ENCODE measurements at regions not wholly inside any gene's neighbourhood (a gene's known extent, or its start where the extent isn't known, plus 50 kb on each side); places are given as distances from the start of the nearest gene placed in this dataset.
"Not testable (repeated sequence)": the region's sequence is repeated elsewhere in the genome, so short reads cannot be mapped to it uniquely, and the experiment has no call there.

DNA sequence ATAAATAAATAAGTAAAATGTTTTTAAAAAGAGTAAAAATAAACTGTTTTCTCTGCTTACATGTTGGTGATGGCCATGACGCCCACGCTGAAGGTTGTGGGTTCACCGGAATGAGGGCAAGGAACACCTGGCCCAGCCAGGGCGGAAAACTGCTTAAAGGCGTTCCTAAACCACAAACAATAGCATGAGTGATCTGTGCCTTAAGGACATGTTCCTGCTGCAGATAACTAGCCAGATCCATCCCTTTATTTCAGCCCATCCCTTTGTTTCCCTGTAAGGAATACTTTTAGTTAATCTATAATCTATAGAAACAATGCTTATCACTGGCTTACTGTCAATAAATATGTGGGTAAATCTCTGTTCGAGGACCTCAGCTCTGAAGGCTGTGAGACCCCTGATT lies 63.3 kb upstream of the CEP78 start:
- not testable (repeated sequence) for H3K27ac Mint-ChIP-seq; H3K4me3 Mint-ChIP-seq; H3K9me3 Mint-ChIP-seq; H3K36me3 Mint-ChIP-seq; H3K27me3 Mint-ChIP-seq; DNase-seq (ENCODE audit: extremely low spot score, unreplicated experiment); H3K4me1 Mint-ChIP-seq (ENCODE audit: unreplicated experiment)

DNA sequence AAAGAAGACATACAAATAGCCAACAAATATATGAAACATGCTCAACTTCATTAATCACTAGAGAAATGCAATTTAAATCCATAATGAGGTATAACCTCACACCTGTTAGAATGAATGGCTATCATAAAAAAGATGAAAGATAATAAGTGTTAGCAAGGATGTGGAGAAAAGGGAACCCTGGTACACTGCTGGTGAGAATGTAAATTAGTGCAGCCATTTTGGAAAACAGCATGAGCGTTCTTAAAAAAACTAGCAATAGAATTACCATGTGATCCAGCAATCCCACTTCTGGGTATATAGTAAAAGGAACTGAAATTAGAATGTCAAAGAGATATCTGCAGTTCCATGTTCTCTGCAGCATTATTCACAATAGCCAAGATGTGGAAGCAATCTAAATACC lies 64.2 kb upstream of the CEP78 start:
- TF ChIP-seq, protein P1, sequence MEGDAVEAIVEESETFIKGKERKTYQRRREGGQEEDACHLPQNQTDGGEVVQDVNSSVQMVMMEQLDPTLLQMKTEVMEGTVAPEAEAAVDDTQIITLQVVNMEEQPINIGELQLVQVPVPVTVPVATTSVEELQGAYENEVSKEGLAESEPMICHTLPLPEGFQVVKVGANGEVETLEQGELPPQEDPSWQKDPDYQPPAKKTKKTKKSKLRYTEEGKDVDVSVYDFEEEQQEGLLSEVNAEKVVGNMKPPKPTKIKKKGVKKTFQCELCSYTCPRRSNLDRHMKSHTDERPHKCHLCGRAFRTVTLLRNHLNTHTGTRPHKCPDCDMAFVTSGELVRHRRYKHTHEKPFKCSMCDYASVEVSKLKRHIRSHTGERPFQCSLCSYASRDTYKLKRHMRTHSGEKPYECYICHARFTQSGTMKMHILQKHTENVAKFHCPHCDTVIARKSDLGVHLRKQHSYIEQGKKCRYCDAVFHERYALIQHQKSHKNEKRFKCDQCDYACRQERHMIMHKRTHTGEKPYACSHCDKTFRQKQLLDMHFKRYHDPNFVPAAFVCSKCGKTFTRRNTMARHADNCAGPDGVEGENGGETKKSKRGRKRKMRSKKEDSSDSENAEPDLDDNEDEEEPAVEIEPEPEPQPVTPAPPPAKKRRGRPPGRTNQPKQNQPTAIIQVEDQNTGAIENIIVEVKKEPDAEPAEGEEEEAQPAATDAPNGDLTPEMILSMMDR (conservative IDR thresholded peaks at IDR 0.05), result no peak
- no peaks in the 10 kb centered on the region for H3K4me1 Mint-ChIP-seq (ENCODE audit: unreplicated experiment)
- H3K4me3 Mint-ChIP-seq, result no peak overlapping the region
- no peak for DNase-seq (ENCODE audit: extremely low spot score, unreplicated experiment)
- no peak overlapping the region for H3K27ac Mint-ChIP-seq
- H3K9me3 Mint-ChIP-seq, result peaks cover 10% of the 10 kb centered on the region
- H3K27me3 Mint-ChIP-seq, result peaks cover 3% of the 10 kb centered on the region
- H3K36me3 Mint-ChIP-seq, result no peaks in the 10 kb centered on the region

DNA sequence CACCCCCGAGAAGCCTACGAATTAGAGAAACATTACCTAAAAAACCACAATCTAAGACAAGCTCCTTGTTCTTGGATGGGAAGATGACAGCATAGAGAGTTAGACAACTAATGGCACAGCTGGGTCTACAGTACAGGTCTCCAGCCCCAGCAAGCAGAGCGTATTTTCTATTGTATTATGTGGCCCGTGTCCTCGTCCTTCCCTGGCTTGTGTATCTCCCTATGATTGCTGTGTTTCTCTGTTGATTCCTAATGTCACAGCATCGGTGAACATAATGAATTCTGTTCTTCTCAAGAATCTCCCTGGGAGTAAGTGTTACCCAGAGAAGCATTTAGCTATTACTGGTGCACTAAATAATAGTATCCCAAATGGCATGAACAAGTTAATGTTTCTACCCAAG lies 66.8 kb upstream of the CEP78 start:
- Mint-ChIP-seq H3K4me1 (ENCODE audit: unreplicated experiment) (no peaks in the 10 kb centered on the region), H3K36me3 (no peaks in the 10 kb centered on the region), H3K9me3 (peaks cover 6% of the 10 kb centered on the region), H3K27ac (no peak overlapping the region), H3K4me3 (no peak overlapping the region), H3K27me3 (no peaks in the 10 kb centered on the region)
- no peak for DNase-seq (ENCODE audit: extremely low spot score, unreplicated experiment)
- TF ChIP-seq, protein P1 (conservative IDR thresholded peaks at IDR 0.05), result no peak

- H3K4me1 Mint-ChIP-seq (ENCODE audit: unreplicated experiment), result no peaks in the 10 kb centered on the region
- TF ChIP-seq, protein P1 (conservative IDR thresholded peaks at IDR 0.05), result no peak
- H3K4me3 Mint-ChIP-seq, result no peak overlapping the region
- DNase-seq (ENCODE audit: extremely low spot score, unreplicated experiment), result no peak
- peaks cover 10% of the 10 kb centered on the region for H3K9me3 Mint-ChIP-seq
- no peaks in the 10 kb centered on the region for H3K36me3 Mint-ChIP-seq
- peak overlapping the region; percentile 67 for H3K27ac Mint-ChIP-seq
- H3K27me3 Mint-ChIP-seq, result no peaks in the 10 kb centered on the region
Observed at GRCh38 chr9:78167356-78167755, 68.5 kb upstream of the CEP78 start.

GRCh38 chr9:78163834-78164233 lies 72.0 kb upstream of the CEP78 start:
- H3K4me1 Mint-ChIP-seq (ENCODE audit: unreplicated experiment), result no peaks in the 10 kb centered on the region
- no peak overlapping the region for H3K4me3 Mint-ChIP-seq
- no peaks in the 10 kb centered on the region for H3K27me3 Mint-ChIP-seq
- H3K9me3 Mint-ChIP-seq, result peaks cover 10% of the 10 kb centered on the region
- TF ChIP-seq, protein P1 (conservative IDR thresholded peaks at IDR 0.05), result no peak
- H3K27ac Mint-ChIP-seq, result no peak overlapping the region
- DNase-seq (ENCODE audit: extremely low spot score, unreplicated experiment), result no peak
- no peaks in the 10 kb centered on the region for H3K36me3 Mint-ChIP-seq

- H3K4me1 Mint-ChIP-seq (ENCODE audit: unreplicated experiment), result no peaks in the 10 kb centered on the region
- peaks cover 3% of the 10 kb centered on the region for H3K9me3 Mint-ChIP-seq
- TF ChIP-seq, protein P1 (conservative IDR thresholded peaks at IDR 0.05), result no peak
- no peak overlapping the region for H3K4me3 Mint-ChIP-seq
- H3K36me3 Mint-ChIP-seq, result no peaks in the 10 kb centered on the region
- no peak for DNase-seq (ENCODE audit: extremely low spot score, unreplicated experiment)
- H3K27me3 Mint-ChIP-seq, result no peaks in the 10 kb centered on the region
- no peak overlapping the region for H3K27ac Mint-ChIP-seq
Observed at GRCh38 chr9:78158286-78158685, 77.6 kb upstream of the CEP78 start.
